ENCODE measurements at regions not wholly inside any gene's neighbourhood (a gene's known extent, or its start where the extent isn't known, plus 50 kb on each side); places are given as distances from the start of the nearest gene placed in this dataset.

- H3K4me3 ChIP-seq: no peak overlapping the region
- no peaks in the 10 kb centered on the region for H3K9me3 ChIP-seq
- peaks cover 10 to 12% of the 10 kb centered on the region in 2 donors for H3K4me1 ChIP-seq
- TF ChIP-seq CTCF (IDR thresholded peaks at IDR 0.05 in 4 of 5, conservative IDR thresholded peaks at IDR 0.05 in 1 of 5) (no peak), POLR2A (IDR thresholded peaks at IDR 0.05) (no peak)
- no peaks in the 10 kb centered on the region for H3K27me3 ChIP-seq
- H3K27ac ChIP-seq: no peak overlapping the region
- in situ Hi-C loops (cut with MboI; ENCODE audit: low sequenced_read_pairs in 4 of 4): no loop called here
- DNase-seq (no peak), ATAC-seq (no peak)
- H3K36me3 ChIP-seq: no peaks in the 10 kb centered on the region
- intact Hi-C loops (cut with DNase I; ENCODE audit: low total_unique reads): no loop called here
Observed at GRCh38 chr12:46438719-46439319, 66.2 kb upstream of the SLC38A2 start.

- in situ Hi-C loops (cut with MboI; ENCODE audit: low sequenced_read_pairs in 4 of 4) (no loop called here), intact Hi-C loops (cut with DNase I; ENCODE audit: low total_unique reads) (no loop called here)
- ATAC-seq (no peak), DNase-seq (no peak)
- H3K27me3 ChIP-seq: no peaks in the 10 kb centered on the region
- H3K36me3 ChIP-seq: no peaks in the 10 kb centered on the region
- TF ChIP-seq POLR2A (IDR thresholded peaks at IDR 0.05) (no peak), CTCF (IDR thresholded peaks at IDR 0.05 in 4 of 5, conservative IDR thresholded peaks at IDR 0.05 in 1 of 5) (no peak)
- no peaks in the 10 kb centered on the region for H3K9me3 ChIP-seq
- H3K4me1 ChIP-seq: peaks cover 6 to 7% of the 10 kb centered on the region in 2 donors
- H3K27ac ChIP-seq: no peak overlapping the region
- no peak overlapping the region for H3K4me3 ChIP-seq
Observed at GRCh38 chr12:46438256-46438655, 65.7 kb upstream of the SLC38A2 start.

DNA sequence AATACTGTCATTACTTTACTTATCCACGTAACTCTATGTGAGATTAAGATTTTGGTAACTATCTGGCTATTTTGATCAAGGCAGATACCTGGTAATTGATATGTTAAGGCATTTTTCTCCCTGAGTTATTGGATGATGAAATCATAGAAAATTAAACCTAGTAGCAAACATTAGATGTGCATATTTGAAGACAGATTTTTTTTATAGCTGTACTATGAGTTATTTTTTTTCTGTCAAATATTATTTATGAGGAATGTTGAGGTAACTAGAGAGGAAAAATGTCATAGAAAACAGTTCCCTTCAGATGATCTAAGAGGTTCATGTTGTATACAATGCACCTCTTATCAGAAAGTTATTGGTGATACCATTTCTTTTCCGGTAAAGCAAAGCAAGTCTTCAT lies 64.9 kb upstream of the SLC38A2 start:
- in situ Hi-C loops (cut with MboI; ENCODE audit: low sequenced_read_pairs in 4 of 4) (no loop called here), intact Hi-C loops (cut with DNase I; ENCODE audit: low total_unique reads) (no loop called here)
- ATAC-seq: no peak
- Histone ChIP-seq H3K4me1 (peaks cover 5 to 6% of the 10 kb centered on the region in 2 donors), H3K4me3 (no peak overlapping the region), H3K36me3 (no peaks in the 10 kb centered on the region), H3K27me3 (no peaks in the 10 kb centered on the region), H3K27ac (no peak overlapping the region), H3K9me3 (no peaks in the 10 kb centered on the region)
- no peak for TF ChIP-seq POLR2A (IDR thresholded peaks at IDR 0.05)
- no peak for TF ChIP-seq CTCF (IDR thresholded peaks at IDR 0.05 in 4 of 5, conservative IDR thresholded peaks at IDR 0.05 in 1 of 5)
- DNase-seq: no peak

DNA sequence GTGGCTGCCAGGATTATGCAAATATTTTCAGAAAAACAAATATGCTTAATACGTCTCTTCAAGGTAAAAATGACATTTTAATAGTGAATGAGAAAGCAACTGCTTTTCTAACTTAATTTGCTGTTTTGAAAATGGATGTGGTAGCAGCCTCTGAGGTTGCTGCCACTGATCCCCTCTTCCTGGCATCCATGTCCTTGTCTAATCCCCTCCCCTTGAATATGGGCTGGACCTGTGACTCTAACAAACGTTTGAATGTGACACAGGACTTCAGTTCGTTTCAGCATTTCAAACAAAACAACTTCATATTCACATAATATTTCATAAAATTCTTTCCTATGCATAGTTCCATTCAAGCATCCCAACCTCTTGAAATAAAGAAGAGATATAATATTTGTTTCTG lies 64.2 kb upstream of the SLC38A2 start:
- Histone ChIP-seq H3K9me3 (no peaks in the 10 kb centered on the region), H3K27ac (no peak overlapping the region), H3K4me1 (peaks cover 6 to 7% of the 10 kb centered on the region in 2 donors), H3K27me3 (no peaks in the 10 kb centered on the region), H3K36me3 (no peaks in the 10 kb centered on the region), H3K4me3 (no peak overlapping the region)
- in situ Hi-C loops (cut with MboI; ENCODE audit: low sequenced_read_pairs in 4 of 4): no loop called here
- DNase-seq (no peak), ATAC-seq (no peak)
- TF ChIP-seq CTCF (IDR thresholded peaks at IDR 0.05 in 4 of 5, conservative IDR thresholded peaks at IDR 0.05 in 1 of 5) (no peak), POLR2A (IDR thresholded peaks at IDR 0.05) (no peak)
- intact Hi-C loops (cut with DNase I; ENCODE audit: low total_unique reads): no loop called here

DNA sequence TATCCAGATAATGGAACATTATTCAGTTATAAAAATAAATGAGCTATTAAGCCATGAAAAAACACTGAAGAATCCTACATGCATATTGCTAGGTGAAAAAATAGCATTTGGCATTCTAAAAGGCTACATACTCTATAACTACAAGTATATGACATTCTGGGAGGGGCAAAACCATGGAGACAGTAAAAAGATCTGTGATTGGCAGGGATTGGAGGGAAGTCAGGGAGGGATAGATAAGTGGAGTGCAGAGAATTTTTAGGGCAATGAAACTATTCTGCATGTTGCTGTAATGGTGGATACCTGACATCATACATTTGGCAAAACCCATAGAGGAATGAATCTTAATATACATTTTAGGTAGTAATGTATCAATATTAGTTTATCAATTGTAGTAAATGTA lies 63.1 kb upstream of the SLC38A2 start:
- no peak for TF ChIP-seq POLR2A (IDR thresholded peaks at IDR 0.05)
- H3K36me3 ChIP-seq: no peaks in the 10 kb centered on the region
- ATAC-seq (no peak), DNase-seq (no peak)
- no peaks in the 10 kb centered on the region for H3K9me3 ChIP-seq
- intact Hi-C loops (cut with DNase I; ENCODE audit: low total_unique reads) (no loop called here), in situ Hi-C loops (cut with MboI; ENCODE audit: low sequenced_read_pairs in 4 of 4) (no loop called here)
- H3K27me3 ChIP-seq: no peaks in the 10 kb centered on the region
- no peak overlapping the region for H3K27ac ChIP-seq
- H3K4me1 ChIP-seq: peaks cover 11 to 18% of the 10 kb centered on the region in 2 donors
- no peak overlapping the region for H3K4me3 ChIP-seq
